ENCODE measurements at regions not wholly inside any gene's neighbourhood (a gene's known extent, or its start where the extent isn't known, plus 50 kb on each side); places are given as distances from the start of the nearest gene placed in this dataset.

DNA sequence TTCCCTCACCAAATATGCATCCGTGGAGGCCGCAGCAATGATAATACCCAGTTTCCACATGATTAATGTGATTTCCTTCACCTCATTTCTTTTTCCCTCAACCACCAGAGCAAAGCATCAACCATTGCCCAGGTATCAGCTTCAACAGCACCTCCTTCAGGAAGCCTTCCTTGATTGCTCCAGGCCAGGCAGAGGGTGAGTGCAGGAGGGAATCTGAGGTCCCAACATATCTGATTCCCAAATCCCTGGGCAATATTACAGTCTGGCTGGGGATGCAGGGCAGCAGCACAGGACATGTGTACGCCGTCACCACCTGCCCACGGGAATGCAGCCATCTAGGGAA, 142.4 kb upstream of the MYCN start:
- TF ChIP-seq, protein P1, sequence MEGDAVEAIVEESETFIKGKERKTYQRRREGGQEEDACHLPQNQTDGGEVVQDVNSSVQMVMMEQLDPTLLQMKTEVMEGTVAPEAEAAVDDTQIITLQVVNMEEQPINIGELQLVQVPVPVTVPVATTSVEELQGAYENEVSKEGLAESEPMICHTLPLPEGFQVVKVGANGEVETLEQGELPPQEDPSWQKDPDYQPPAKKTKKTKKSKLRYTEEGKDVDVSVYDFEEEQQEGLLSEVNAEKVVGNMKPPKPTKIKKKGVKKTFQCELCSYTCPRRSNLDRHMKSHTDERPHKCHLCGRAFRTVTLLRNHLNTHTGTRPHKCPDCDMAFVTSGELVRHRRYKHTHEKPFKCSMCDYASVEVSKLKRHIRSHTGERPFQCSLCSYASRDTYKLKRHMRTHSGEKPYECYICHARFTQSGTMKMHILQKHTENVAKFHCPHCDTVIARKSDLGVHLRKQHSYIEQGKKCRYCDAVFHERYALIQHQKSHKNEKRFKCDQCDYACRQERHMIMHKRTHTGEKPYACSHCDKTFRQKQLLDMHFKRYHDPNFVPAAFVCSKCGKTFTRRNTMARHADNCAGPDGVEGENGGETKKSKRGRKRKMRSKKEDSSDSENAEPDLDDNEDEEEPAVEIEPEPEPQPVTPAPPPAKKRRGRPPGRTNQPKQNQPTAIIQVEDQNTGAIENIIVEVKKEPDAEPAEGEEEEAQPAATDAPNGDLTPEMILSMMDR (IDR thresholded peaks at IDR 0.05; ENCODE audit: insufficient read depth, low read length), result no peak
- TF ChIP-seq, protein P2, sequence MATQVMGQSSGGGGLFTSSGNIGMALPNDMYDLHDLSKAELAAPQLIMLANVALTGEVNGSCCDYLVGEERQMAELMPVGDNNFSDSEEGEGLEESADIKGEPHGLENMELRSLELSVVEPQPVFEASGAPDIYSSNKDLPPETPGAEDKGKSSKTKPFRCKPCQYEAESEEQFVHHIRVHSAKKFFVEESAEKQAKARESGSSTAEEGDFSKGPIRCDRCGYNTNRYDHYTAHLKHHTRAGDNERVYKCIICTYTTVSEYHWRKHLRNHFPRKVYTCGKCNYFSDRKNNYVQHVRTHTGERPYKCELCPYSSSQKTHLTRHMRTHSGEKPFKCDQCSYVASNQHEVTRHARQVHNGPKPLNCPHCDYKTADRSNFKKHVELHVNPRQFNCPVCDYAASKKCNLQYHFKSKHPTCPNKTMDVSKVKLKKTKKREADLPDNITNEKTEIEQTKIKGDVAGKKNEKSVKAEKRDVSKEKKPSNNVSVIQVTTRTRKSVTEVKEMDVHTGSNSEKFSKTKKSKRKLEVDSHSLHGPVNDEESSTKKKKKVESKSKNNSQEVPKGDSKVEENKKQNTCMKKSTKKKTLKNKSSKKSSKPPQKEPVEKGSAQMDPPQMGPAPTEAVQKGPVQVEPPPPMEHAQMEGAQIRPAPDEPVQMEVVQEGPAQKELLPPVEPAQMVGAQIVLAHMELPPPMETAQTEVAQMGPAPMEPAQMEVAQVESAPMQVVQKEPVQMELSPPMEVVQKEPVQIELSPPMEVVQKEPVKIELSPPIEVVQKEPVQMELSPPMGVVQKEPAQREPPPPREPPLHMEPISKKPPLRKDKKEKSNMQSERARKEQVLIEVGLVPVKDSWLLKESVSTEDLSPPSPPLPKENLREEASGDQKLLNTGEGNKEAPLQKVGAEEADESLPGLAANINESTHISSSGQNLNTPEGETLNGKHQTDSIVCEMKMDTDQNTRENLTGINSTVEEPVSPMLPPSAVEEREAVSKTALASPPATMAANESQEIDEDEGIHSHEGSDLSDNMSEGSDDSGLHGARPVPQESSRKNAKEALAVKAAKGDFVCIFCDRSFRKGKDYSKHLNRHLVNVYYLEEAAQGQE (IDR thresholded peaks at IDR 0.05; ENCODE audit: insufficient replicate concordance, low read depth), result no peak

Measured in HL-60 (cell line).